ENCODE measurements at regions not wholly inside any gene's neighbourhood (a gene's known extent, or its start where the extent isn't known, plus 50 kb on each side); places are given as distances from the start of the nearest gene placed in this dataset.

- DNase-seq, result no peak
These were observed 223.8 kb upstream of the BOD1L1 start for GRCh38 chr4:13851085-13851940.

DNA sequence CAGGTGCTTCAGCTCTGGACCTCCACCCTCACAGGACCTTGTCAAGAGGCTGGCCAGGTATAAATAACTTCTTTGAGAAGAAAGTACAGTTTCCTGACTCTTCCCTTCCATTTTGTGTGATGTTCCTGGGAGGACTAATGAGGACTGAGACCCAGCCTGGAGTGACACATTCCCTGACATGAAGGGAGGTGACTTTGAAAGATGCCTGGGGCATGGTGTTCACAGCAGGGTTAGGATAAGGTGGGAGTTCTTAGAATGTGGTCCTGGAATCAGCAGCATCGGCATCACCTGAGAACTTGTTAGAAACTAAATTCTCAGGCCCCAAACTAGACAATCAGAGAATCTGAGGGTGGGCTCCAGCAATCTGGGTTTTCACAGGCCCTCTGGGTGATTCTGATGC lies 224.9 kb upstream of the BOD1L1 start:
- no peak for DNase-seq

DNA sequence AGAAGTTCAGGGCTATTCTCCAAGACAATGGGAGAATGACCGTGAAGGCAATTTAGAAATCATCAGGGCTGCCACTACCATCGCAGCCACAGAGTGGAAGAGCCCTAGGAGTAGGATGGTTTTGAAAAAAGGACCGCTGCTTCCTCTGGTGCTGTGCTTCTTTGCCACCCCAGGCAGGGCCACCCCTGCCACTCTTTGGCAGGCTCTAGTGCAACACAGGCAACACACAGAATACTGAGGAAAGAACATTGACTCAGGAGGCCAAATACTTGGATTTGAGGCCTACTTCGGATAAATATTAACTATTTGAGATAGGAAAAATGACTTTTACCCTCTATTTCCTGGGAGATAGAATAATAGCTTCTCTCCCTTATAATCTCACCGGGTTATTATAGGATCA lies 228.9 kb upstream of the BOD1L1 start:
- DNase-seq, result no peak

GRCh38 chr4:13857397-13857796 lies 229.9 kb upstream of the BOD1L1 start:
- no peak for DNase-seq

GRCh38 chr4:13857800-13858199 lies 230.3 kb upstream of the BOD1L1 start:
- no peak for DNase-seq

DNA sequence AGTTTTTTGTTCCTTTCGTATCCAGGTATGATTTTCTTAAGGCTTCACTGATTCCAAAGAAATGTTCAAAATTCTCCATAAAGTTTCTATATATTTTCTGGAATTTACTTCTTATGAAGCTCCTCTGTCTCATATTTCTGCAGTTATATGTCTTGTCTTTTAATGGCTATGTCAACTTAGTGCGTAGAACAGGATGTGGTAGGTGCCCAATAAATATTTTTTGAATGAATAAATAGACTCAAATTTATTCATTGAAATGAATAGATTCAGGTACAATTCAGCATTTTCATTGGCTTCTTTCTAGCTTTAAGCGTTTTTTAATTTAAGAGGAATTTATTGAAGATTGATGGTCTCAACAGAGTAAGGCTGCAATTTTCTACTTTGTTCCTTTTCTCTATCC lies 231.9 kb upstream of the BOD1L1 start:
- DNase-seq, result no peak

- DNase-seq, result no peak
These were observed 232.6 kb upstream of the BOD1L1 start for GRCh38 chr4:13860126-13860525.

GRCh38 chr4:13865871-13866669 lies 238.5 kb upstream of the BOD1L1 start:
- DNase-seq, result no peak

DNA sequence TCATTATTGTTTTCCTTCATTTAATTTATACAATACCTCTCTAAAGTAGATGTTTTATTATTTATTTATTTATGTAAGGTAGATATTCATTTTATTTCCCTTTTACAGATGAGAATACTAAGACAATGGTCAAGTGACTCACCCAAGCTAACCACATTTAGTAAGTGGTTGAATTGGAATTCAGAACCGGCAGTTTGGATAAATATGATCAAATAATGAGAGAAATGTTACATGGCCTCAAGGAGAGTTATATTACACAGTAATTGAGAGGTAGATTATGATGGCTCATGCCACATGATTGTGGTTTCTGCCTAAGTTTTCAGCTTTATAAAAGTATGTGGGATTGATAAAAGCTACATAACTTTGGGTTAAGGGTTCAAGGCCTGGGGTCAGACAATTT lies 239.4 kb upstream of the BOD1L1 start:
- DNase-seq, result no peak

DNA sequence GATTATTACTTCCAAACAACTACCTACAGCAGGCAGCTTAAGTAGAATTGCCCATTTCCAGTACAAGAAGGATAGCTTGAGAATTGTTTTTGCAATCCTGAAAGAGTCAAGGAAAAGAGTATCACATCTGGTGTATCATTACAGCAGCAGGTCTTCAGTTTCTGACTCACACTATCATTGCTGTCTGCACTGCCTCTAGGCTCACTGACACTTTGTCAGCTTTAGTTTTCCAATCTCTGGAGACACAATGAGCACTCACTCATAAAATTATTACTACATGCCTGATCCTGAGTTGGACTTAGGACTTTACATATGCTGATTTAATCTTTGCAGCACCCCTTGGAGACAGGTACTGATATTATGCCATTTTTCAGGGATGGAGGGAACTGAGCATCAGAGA lies 244.6 kb upstream of the BOD1L1 start:
- DNase-seq, result no peak

DNA sequence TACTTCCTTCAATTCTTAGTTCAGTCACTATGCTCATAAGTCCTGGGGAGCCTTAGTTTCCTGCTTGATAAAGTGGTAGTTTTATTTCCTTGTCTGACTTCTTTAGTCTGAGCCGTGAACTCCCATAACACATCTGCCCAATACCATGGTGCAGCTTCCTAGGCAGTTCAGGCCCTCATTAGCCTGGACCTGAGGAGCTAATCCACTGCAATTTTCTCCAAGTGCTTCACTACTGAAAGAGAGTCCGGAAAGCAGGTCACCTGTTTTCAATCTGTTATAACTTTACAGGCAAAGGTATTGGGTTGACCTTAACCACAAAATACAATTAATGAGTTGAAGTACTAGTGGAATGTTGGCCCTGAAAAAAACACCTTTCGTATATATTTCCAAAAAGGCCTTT lies 245.4 kb upstream of the BOD1L1 start:
- DNase-seq, result no peak

DNA sequence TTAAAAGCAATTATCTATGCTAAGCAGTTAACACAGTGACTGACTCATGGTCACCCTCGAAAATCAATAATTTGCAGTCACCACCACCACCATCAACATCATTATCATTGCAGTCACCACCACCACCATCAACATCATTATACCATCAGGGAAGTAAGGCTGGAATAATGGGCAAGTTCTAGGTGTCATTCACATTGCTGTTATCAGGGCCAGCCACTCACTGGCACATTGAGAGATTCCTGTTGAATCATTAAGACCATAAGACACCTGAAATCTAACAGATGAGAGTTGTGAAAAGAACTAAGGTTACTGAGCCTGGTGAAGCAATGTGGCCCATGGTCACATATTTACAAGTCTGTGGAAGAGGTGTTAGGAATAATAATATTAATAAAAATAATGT lies 247.7 kb upstream of the BOD1L1 start:
- no peak for DNase-seq

DNA sequence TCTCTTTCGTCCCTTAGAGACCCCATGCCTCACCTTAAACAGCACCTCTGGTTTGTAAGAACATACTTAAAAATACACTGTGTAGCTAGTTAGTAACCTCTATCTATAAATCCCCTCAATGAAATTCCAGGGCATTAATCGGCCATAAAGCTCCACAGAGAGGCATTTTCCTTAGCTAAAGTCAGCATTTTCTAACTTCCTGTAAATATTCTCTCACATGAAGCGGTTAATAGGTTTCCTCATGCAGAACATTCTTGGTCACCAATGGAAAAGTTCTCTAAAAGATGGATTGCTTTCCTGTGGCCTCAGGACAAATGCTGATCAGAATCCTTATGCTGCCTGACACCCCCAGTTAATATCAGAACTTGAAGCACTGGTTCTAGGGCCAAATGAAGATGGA lies 248.6 kb upstream of the BOD1L1 start:
- no peak for DNase-seq

- DNase-seq, result no peak
These were observed 249.4 kb upstream of the BOD1L1 start for GRCh38 chr4:13876940-13877339.

DNA sequence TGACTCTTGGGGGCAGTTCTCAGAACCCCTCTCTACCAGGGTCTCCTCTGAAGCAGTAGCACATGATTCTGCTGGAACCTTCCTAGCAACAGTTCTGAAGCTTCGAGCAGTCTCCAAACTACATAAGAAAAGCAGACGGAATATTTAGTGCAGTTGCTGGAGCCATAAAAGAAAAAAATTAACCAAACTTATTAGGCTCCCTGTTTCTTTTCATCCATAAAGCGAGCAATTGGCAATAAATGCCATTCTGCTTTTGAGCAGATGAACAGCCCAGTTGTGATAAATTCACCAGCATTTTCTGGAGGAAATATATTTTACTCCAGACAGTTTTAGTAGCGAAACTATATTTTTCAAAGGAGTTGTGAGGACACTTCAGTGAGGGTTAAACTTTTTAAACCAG lies 250.1 kb upstream of the BOD1L1 start:
- no peak for DNase-seq

GRCh38 chr4:13881892-13882291 lies 254.4 kb upstream of the BOD1L1 start:
- no peak for DNase-seq

GRCh38 chr4:13887010-13887409 lies 259.5 kb upstream of the BOD1L1 start:
- no peak for DNase-seq

GRCh38 chr4:13888112-13888511 lies 260.6 kb upstream of the BOD1L1 start:
- DNase-seq, result no peak

- no peak for DNase-seq
These were observed 264.0 kb upstream of the BOD1L1 start for GRCh38 chr4:13891544-13891939.

GRCh38 chr4:13892739-13893105 lies 265.2 kb upstream of the BOD1L1 start:
- DNase-seq, result no peak

DNA sequence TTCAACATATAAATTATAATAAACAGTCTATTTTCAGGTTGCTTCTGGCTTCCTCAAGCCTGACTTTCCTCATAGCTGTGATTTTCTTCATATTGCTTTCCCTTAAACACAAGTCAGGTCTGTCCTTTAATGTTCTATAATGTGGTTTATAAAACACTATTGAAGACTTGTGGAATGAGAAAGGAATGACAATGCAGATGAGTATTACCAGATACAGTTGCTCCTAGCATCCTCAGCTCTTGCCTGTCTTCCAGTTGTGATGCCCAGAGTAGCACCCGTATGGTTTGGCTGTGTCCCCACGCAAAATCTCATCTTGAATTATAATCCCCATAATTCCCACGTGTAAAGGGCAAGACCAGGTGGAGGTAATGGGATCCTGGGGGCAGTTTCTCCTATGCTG lies 265.7 kb upstream of the BOD1L1 start:
- no peak for DNase-seq

GRCh38 chr4:13893987-13894386 lies 266.5 kb upstream of the BOD1L1 start:
- no peak for DNase-seq

DNA sequence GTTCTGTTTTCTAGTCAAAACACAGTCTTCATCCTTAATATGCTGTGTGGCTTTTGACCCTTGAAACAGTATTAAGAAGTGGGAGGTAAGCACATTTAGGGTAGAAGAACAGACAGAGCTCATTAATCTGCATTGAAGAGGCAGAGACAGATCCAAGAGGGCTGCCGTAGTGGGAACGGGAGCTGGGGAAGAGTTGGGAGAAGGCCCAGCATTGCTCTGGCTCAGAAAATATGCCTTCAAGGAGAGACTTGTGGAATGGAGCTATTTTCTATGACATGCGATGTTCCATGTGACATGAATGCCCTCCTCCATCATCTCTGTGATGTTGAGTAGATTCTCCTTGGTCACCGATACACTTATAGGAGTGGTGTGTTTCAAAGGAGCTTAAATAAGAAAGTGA lies 273.3 kb upstream of the BOD1L1 start:
- DNase-seq, result no peak

DNA sequence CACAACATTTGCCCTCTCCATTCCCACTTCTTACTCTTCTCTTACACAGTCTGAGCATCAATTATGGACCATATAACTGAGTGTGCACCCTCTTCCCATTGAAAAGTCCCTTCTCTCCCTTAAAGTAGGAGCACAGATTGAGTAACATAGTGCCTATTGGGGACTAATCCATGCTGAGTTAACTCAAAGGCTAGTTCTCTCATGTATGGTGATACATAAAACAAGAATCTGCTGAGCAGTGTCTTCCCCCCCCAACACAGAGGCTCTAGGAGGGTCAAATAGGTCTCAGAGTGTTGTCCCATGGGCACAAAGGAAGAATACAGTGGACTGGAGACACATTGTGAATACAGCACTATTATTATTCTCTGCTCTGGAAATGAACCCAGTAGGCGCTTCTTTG lies 274.6 kb upstream of the BOD1L1 start:
- DNase-seq, result no peak

DNA sequence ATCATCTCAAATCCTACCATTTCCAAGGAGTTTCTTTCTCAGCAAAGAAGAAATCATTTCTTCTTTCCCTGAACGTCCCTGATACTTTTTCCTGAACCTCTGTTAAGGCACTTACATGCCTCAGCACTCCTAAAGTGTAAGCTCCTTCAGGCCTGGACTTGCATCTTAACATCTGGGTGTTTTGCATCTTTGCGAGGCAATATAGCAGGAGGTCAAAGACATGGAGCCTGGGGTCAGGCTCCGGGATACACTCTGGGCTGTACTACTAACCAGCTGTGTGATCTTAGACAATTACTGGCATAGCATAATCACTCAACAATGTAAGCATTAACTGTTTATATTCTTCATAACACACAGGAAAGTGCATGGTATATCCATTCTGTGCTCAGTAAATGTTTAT lies 275.5 kb upstream of the BOD1L1 start:
- DNase-seq, result no peak
